ENCODE measurements at regions not wholly inside any gene's neighbourhood (a gene's known extent, or its start where the extent isn't known, plus 50 kb on each side); places are given as distances from the start of the nearest gene placed in this dataset.

DNA sequence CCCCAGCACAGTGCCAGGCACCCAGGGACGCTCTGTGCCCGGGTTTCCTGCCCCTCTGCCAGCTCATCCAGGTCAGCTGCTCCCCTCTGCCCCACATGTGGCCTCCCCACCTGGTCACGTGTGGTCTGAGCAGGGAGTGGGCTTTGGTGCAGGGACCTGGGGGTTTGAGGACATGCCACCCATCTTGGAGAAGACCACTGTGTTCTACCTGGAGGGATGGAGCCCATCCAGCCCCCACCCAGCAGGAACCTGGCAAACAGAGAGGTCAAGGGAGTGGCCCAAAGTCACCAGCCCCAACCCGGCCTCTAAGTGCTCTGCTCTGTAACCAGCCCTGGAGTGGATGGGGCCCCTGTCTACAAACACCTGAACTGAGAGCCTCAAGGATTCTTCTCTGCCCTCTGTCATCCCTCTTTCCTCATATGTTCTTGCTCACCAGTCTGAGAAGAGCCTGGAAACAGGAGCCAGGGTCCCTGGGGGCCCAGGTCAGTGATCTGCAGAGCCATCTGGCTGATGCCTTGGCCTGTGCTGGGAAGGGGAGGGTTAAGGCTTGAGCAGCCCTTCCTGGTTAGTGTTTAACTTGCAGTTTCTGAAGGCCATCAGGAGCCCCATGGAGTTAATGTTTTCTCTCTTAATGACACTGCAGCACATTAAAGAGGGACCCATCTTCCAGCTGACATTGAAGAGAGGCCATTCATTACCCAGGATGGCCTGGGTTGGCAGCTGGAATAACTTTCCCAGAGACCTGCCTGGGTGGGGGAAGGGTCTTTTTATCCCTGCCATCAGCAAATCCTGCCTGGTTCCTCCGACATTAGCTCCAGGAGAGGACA lies 235.4 kb downstream of the PTPRU start:
- H3K27ac ChIP-seq (ENCODE audit: low read depth in 1 of 2, low read length in 2 of 2), result no peak overlapping the region
- H3K4me1 ChIP-seq (ENCODE audit: control insufficient read depth in 1 of 2, insufficient read depth in 2 of 2, low read length in 2 of 2), result no peaks in the 10 kb centered on the region
- DNase-seq, result peak in 1 of 2 donors; percentile 26
- H3K27me3 ChIP-seq (ENCODE audit: control insufficient read depth in 1 of 2, insufficient read depth in 2 of 2, low read length in 1 of 2), result peaks cover 0 to 1% of the 10 kb centered on the region in 2 donors
- no peaks in the 10 kb centered on the region for H3K36me3 ChIP-seq (ENCODE audit: control insufficient read depth in 1 of 2, insufficient read depth in 2 of 2, low read length in 1 of 2)
- intact Hi-C loops (cut with DNase I), result no loop called here
- no peak overlapping the region for H3K4me3 ChIP-seq (ENCODE audit: low read length in 2 of 2)
- ATAC-seq (ENCODE audit: low FRiP score), result no peak
- WGBS, 2 donors, result 51 to 52% methylated on average over 5 of the region's 5 CpGs
- no peaks in the 10 kb centered on the region for H3K9me3 ChIP-seq (ENCODE audit: control insufficient read depth, low read length)

- no peaks in the 10 kb centered on the region for H3K36me3 ChIP-seq (ENCODE audit: control insufficient read depth in 1 of 2, insufficient read depth in 2 of 2, low read length in 1 of 2)
- H3K27ac ChIP-seq (ENCODE audit: low read depth in 1 of 2, low read length in 2 of 2), result no peak overlapping the region
- 70 to 72% methylated on average over 10 of the region's 10 CpGs for WGBS, 2 donors
- ATAC-seq (ENCODE audit: low FRiP score), result no peak
- no peaks in the 10 kb centered on the region for H3K4me1 ChIP-seq (ENCODE audit: control insufficient read depth in 1 of 2, insufficient read depth in 2 of 2, low read length in 2 of 2)
- peaks cover 0 to 1% of the 10 kb centered on the region in 2 donors for H3K27me3 ChIP-seq (ENCODE audit: control insufficient read depth in 1 of 2, insufficient read depth in 2 of 2, low read length in 1 of 2)
- no peak overlapping the region for H3K4me3 ChIP-seq (ENCODE audit: low read length in 2 of 2)
- DNase-seq, result peak in 1 of 2 donors; percentile 26
- intact Hi-C loops (cut with DNase I), result no loop called here
- peaks cover 2% of the 10 kb centered on the region for H3K9me3 ChIP-seq (ENCODE audit: control insufficient read depth, low read length)
Measured at GRCh38 chr1:29470788-29471119, 234.4 kb downstream of the PTPRU start.

DNA sequence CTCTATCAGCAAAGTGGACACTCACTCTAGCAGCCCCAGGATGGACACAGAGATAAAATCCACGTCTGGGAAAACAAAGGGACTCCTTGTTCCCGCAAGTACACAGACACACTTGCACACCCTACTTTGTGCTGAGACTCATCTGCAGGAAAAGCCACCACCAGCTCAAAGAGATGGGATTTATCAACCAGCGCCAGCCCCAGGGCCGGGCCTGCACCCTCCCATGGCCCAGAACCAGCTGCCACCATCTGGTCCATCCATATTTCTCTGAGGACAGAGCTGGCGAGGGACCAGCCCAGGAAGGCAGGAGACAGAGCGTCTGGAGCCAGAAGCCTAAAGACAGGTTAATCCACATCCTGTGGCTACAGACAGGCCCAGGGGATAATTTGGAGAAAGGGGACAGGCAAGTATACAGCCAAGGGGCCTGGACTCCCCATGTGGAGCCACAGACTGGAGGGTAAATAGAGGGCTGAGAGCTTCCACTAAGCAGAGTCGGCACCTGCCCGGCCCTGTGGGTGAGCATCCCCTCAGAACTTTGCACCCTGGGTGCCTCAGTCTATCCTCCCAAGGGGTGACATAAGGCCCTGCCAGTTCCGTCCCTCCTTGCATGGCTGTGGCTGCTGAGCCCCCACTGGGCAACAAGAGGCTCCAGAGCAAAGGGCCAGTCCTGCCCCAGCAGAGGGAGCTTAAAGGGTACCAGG lies 233.9 kb downstream of the PTPRU start:
- H3K36me3 ChIP-seq (ENCODE audit: control insufficient read depth in 1 of 2, insufficient read depth in 2 of 2, low read length in 1 of 2), result no peaks in the 10 kb centered on the region
- no peak overlapping the region for H3K4me3 ChIP-seq (ENCODE audit: low read length in 2 of 2)
- peaks cover 2% of the 10 kb centered on the region for H3K9me3 ChIP-seq (ENCODE audit: control insufficient read depth, low read length)
- no peaks in the 10 kb centered on the region for H3K4me1 ChIP-seq (ENCODE audit: control insufficient read depth in 1 of 2, insufficient read depth in 2 of 2, low read length in 2 of 2)
- intact Hi-C loops (cut with DNase I), result no loop called here
- no peak overlapping the region for H3K27ac ChIP-seq (ENCODE audit: low read depth in 1 of 2, low read length in 2 of 2)
- WGBS, 2 donors, result 61 to 64% methylated on average over 9 of the region's 9 CpGs
- DNase-seq, result no peak
- peaks cover 0 to 1% of the 10 kb centered on the region in 2 donors for H3K27me3 ChIP-seq (ENCODE audit: control insufficient read depth in 1 of 2, insufficient read depth in 2 of 2, low read length in 1 of 2)
- ATAC-seq (ENCODE audit: low FRiP score), result no peak

GRCh38 chr1:29469457-29469856 lies 233.1 kb downstream of the PTPRU start:
- WGBS, 2 donors, result 52 to 63% methylated on average over 4 of the region's 4 CpGs
- H3K9me3 ChIP-seq (ENCODE audit: control insufficient read depth, low read length), result peaks cover 2% of the 10 kb centered on the region
- no peaks in the 10 kb centered on the region for H3K4me1 ChIP-seq (ENCODE audit: control insufficient read depth in 1 of 2, insufficient read depth in 2 of 2, low read length in 2 of 2)
- H3K4me3 ChIP-seq (ENCODE audit: low read length in 2 of 2), result no peak overlapping the region
- H3K27me3 ChIP-seq (ENCODE audit: control insufficient read depth in 1 of 2, insufficient read depth in 2 of 2, low read length in 1 of 2), result peaks cover 0 to 1% of the 10 kb centered on the region in 2 donors
- DNase-seq (peak in 1 of 2 donors; percentile 73), ATAC-seq (ENCODE audit: low FRiP score) (no peak)
- intact Hi-C loops (cut with DNase I), result no loop called here
- no peaks in the 10 kb centered on the region for H3K36me3 ChIP-seq (ENCODE audit: control insufficient read depth in 1 of 2, insufficient read depth in 2 of 2, low read length in 1 of 2)
- H3K27ac ChIP-seq (ENCODE audit: low read depth in 1 of 2, low read length in 2 of 2), result no peak overlapping the region

DNA sequence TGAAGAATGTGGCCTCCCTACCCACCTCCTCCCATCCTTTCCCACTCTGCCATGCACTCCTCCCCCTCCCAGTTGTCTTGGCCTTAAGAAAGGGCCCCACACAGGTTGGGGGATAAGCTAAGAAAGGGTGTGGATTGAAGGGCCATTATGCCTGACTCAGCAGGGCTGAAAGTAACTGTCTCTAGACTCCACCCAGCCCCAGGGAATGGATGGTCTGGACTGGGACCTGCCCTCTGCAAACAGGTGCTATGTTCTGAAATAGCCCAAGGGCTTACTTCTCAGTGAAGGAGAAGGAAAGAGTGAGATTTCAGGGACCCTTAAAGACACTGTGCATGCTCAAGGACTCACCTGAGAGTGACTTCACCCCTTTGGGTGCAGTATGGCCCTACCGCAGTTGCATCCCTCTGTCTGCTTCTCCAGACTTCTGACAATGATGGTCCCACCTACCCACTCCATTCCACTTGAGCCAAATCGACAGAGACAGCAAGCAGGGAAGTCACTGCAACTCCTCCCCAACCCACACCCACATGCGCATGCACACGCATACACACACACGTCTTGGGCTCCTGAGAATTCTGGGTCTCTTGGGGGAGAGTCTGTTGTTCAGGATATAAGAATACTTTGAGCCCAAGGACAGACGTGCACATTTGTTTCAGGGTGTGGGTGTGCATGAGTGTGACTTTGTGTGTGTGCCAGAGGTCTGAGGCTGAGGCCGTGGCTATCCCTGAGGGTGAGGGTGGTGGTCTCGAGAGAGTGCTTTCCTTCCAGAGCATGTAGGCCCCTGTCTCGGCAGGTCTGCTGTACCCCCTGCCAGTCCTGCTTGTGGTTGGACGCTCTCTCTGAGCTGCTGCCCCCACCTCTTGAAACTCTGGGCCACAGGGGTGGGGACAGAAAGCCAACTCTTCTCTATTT lies 231.9 kb downstream of the PTPRU start:
- peaks cover 2% of the 10 kb centered on the region for H3K9me3 ChIP-seq (ENCODE audit: control insufficient read depth, low read length)
- ATAC-seq (ENCODE audit: low FRiP score), result no peak
- 58 to 60% methylated on average over 10 of the region's 10 CpGs for WGBS, 2 donors
- H3K36me3 ChIP-seq (ENCODE audit: control insufficient read depth in 1 of 2, insufficient read depth in 2 of 2, low read length in 1 of 2), result no peaks in the 10 kb centered on the region
- peak in 1 of 2 donors; percentile 45 for DNase-seq
- H3K27me3 ChIP-seq (ENCODE audit: control insufficient read depth in 1 of 2, insufficient read depth in 2 of 2, low read length in 1 of 2), result peaks cover 0 to 1% of the 10 kb centered on the region in 2 donors
- no peaks in the 10 kb centered on the region for H3K4me1 ChIP-seq (ENCODE audit: control insufficient read depth in 1 of 2, insufficient read depth in 2 of 2, low read length in 2 of 2)
- H3K27ac ChIP-seq (ENCODE audit: low read depth in 1 of 2, low read length in 2 of 2), result no peak overlapping the region
- no peak overlapping the region for H3K4me3 ChIP-seq (ENCODE audit: low read length in 2 of 2)
- intact Hi-C loops (cut with DNase I), result no loop called here

DNA sequence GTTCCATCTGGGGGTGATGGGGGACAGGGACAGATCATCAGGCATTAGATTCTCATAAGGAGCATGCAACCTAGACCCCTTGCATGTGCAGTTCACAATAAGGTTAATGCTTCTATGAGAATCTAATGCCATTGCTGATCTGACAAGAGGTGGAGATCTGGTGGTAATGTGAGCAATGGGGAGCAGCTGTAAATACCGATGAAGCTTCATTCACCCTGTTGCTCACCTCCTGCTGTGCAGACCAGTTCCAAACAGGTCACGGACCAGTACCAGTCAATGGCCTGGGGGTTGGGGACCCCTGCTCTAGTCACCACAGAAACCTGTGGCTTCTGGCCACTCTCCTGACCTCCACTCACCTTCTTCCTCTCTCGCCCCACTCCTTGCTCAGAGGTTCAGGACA lies 229.9 kb downstream of the PTPRU start:
- no peak overlapping the region for H3K27ac ChIP-seq (ENCODE audit: low read depth in 1 of 2, low read length in 2 of 2)
- no peak overlapping the region for H3K4me3 ChIP-seq (ENCODE audit: low read length in 2 of 2)
- H3K9me3 ChIP-seq (ENCODE audit: control insufficient read depth, low read length), result peaks cover 2% of the 10 kb centered on the region
- DNase-seq (peak in 1 of 2 donors; percentile 9), ATAC-seq (ENCODE audit: low FRiP score) (no peak)
- no peaks in the 10 kb centered on the region for H3K4me1 ChIP-seq (ENCODE audit: control insufficient read depth in 1 of 2, insufficient read depth in 2 of 2, low read length in 2 of 2)
- peaks cover 0 to 1% of the 10 kb centered on the region in 2 donors for H3K27me3 ChIP-seq (ENCODE audit: control insufficient read depth in 1 of 2, insufficient read depth in 2 of 2, low read length in 1 of 2)
- 76 to 77% methylated on average over 3 of the region's 3 CpGs for WGBS, 2 donors
- intact Hi-C loops (cut with DNase I), result no loop called here
- H3K36me3 ChIP-seq (ENCODE audit: control insufficient read depth in 1 of 2, insufficient read depth in 2 of 2, low read length in 1 of 2), result no peaks in the 10 kb centered on the region

- 72 to 78% methylated on average over 4 of the region's 4 CpGs for WGBS, 2 donors
- Histone ChIP-seq H3K4me3 (ENCODE audit: low read length in 2 of 2) (no peak overlapping the region), H3K4me1 (ENCODE audit: control insufficient read depth in 1 of 2, insufficient read depth in 2 of 2, low read length in 2 of 2) (no peaks in the 10 kb centered on the region), H3K9me3 (ENCODE audit: control insufficient read depth, low read length) (peaks cover 2% of the 10 kb centered on the region), H3K27ac (ENCODE audit: low read depth in 1 of 2, low read length in 2 of 2) (no peak overlapping the region), H3K27me3 (ENCODE audit: control insufficient read depth in 1 of 2, insufficient read depth in 2 of 2, low read length in 1 of 2) (peaks cover 0 to 1% of the 10 kb centered on the region in 2 donors), H3K36me3 (ENCODE audit: control insufficient read depth in 1 of 2, insufficient read depth in 2 of 2, low read length in 1 of 2) (no peaks in the 10 kb centered on the region)
- intact Hi-C loops (cut with DNase I), result no loop called here
- ATAC-seq (ENCODE audit: low FRiP score), result no peak
- DNase-seq, result no peak
Measured at GRCh38 chr1:29465755-29466154, 229.4 kb downstream of the PTPRU start.

DNA sequence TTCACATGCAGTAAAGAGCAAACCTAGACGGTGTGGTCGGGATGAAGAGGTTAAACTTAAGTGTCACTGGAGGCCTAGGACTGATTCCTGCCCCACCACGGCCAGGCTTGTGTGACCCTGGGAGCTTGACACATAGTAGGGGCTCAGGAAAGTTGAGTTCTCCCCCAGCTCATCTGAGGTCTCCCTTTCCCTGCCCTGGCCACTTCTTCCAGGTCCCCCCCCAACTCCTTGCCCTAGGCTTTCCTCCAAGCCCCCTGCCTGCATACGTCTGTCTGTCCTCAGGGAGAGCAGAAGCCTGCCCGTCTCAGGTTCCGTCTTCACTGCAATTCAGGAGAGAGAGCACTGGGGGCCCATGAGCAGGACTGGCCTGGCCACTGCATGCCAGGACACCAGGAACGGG lies 225.8 kb downstream of the PTPRU start:
- H3K9me3 ChIP-seq (ENCODE audit: control insufficient read depth, low read length), result peaks cover 2% of the 10 kb centered on the region
- H3K36me3 ChIP-seq (ENCODE audit: control insufficient read depth in 1 of 2, insufficient read depth in 2 of 2, low read length in 1 of 2), result no peaks in the 10 kb centered on the region
- H3K27me3 ChIP-seq (ENCODE audit: control insufficient read depth in 1 of 2, insufficient read depth in 2 of 2, low read length in 1 of 2), result no peaks in the 10 kb centered on the region
- no peaks in the 10 kb centered on the region for H3K4me1 ChIP-seq (ENCODE audit: control insufficient read depth in 1 of 2, insufficient read depth in 2 of 2, low read length in 2 of 2)
- intact Hi-C loops (cut with DNase I), result no loop called here
- no peak overlapping the region for H3K4me3 ChIP-seq (ENCODE audit: low read length in 2 of 2)
- WGBS, 2 donors, result 57 to 64% methylated on average over 7 of the region's 7 CpGs
- ATAC-seq (ENCODE audit: low FRiP score) (no peak), DNase-seq (peak in 1 of 2 donors; percentile 42)
- H3K27ac ChIP-seq (ENCODE audit: low read depth in 1 of 2, low read length in 2 of 2), result no peak overlapping the region

Measured in aorta (tissue), 5 donors.